GM19023 (cell line): ENCODE measurements at regions not wholly inside any gene's neighbourhood (a gene's known extent, or its start where the extent isn't known, plus 50 kb on each side); places are given as distances from the start of the nearest gene placed in this dataset.
"Not testable (repeated sequence)": the region's sequence is repeated elsewhere in the genome, so short reads cannot be mapped to it uniquely, and the experiment has no call there.

Experiments
- ATAC-seq: cut with Tn5 transposase; IDR thresholded peaks from one replicate; pipeline ENCODE4 v1.9.1; 2021; ENCODE audit warnings: mild to moderate bottlenecking, moderate library complexity; ENCODE audit not compliant: unreplicated experiment

DNA sequence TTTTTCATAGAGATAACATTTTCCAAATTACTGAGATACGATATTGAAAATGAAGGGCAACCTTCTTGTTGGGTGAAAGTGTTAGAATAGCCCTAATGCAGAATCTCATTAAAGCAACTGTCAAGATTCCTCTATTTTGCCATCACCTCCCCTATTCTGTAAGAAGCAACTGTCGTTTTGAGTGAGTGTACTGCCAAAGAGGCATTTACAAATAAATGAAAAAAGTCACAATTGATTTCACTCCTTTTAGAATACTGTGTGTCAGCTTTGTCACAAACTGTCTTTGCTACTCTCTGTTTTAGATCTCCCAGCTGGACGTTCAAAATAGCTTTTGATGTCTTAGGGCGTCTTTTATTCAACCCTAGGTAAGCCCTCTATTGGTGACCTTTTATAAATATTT lies 322.8 kb upstream of the NAALADL2 start:
- no peak for ATAC-seq

DNA sequence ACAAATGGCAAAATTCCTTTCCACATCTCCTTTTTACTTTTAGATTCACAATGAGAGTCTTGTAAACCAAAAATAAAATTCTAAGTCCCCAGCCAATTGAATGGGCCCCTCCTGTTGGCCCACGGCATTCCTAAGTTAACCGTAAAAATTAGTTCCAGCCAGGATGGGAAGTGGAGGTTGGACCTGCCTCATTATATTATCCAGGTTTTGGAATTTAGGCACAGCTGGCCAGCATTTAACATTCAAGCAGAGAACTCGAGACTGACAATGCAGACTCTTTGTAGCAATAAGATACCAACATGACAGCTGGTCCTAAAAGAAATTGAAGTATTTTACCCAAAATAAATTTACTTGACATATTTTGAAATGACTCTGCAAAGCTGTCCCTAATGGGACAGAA lies 321.0 kb upstream of the NAALADL2 start:
- no peak for ATAC-seq

DNA sequence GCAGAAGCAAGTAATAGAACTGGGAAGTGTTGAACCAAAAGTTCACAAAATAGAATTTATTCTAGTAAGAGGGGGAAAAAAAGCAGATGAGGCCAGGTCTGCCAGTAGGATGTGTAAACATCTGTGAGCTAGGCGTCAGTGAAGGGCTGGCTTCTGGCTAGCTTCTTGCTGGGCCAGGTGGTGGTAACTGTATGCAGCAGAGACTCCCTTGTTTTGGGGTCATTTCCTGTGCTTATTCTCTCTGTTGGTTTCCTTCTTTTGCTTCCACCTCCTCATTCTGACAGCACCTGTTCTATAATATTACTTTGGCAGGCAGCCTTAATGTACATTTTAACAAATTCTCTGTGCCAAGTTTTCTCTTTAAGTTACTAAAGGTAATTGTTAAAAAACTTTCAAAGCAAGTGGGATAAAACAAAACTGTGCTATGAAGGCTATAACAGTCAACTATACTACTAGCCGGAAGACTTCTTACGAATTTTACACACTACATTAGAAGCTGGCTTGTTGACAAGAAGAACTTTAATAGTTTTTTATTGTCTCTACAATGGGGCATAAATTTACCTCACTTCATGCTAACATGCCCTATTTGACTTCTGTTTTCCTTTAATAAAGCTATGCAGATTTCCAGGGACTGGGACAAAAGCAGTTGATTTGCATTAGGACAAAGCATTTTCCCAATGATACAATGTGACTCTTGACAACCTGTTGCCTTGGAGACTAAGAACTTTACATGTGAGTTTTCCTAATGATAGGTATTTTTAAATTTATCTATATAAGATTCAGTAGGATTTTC lies 318.8 kb upstream of the NAALADL2 start:
- no peak for ATAC-seq

DNA sequence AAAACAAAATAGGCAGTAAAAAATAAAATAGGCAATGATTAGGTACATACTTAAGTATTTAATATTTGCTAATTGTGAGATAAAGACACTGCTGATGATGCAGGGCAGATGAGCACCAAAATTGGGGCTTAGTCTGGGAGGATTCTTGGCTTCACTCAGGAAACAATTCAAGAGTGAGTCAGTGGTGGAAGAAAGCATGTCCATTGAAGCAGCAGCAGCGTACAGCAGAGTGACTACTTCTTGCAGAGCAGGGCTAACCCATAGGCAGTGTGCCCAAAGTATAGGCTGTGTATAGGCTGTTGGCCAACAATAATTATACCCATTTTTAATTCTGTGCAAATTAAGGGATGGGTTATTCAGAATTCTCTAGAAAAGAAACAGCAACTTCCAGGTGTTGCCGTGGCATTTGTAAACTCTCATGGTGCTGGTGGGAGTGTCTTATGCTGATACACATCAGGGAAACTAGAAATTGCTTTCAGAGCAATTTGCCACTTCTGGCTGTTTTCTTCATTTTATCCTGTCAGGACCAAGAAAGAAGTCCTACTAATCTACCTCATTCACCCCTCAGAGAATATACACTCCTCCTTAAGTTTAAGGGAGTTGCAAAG lies 317.3 kb upstream of the NAALADL2 start:
- no peak for ATAC-seq

DNA sequence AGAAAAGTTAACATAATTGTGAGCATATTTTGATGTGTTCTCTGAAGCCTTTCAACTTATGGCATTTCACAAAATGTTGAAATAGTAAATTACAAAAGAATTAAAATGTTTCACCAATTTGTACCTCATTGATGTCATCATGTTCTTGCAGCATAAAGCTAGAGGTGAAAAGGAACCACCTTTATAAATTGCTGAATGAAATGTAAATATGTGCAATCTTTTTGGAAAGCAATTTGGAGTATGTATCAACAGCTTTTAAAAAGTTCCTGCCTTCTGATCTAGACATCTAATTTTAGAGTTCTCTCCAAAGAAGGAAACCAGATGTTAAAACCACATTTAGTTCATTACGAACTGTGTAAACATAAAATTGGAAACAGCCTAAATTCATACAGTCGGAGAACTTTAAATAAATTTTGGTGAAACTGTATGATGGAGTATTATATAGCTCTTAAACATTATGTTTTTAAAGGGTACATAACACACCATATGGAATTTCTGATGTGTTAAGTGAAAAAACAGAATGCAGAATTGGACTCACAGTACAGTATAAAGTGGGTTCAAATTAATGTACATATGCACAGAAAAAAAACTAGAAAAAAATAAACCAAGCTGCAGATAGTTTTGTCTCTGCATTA lies 311.2 kb upstream of the NAALADL2 start:
- no peak for ATAC-seq

DNA sequence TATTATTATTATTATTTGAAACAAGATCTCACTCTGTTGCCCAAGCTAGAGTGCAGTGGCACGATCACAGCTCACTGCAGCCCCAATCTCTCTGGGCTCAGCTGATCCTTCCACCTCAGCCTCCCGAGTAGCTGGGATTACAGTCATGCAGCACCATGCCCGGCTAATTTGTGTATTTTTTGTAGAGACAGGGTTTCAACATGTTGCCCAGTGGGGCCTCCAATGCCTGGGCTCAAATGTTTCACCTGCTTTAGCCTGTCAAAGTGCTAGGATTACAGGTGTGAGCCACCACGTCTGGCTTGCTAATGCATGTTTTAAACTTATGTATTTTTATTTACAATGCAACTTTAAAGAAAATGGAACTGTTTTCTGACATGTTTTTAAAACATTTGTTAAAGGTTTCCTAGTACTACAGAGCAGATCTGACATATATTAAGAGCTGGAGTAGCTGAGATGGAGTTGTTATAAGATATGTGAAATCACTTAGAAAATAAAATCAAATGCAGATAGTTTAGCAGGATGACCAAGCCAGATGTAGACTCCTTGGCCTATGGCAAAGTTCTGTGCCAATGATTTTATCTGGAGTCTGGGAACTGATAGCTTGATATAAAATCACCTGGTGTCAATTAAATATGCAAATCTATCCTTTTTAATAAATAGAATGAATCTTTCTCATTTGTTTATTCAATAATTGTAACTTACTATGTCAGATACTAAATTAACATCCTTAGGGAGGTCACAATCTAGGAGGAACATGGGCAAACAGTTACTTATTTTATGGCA lies 310.1 kb upstream of the NAALADL2 start:
- ATAC-seq = no peak

DNA sequence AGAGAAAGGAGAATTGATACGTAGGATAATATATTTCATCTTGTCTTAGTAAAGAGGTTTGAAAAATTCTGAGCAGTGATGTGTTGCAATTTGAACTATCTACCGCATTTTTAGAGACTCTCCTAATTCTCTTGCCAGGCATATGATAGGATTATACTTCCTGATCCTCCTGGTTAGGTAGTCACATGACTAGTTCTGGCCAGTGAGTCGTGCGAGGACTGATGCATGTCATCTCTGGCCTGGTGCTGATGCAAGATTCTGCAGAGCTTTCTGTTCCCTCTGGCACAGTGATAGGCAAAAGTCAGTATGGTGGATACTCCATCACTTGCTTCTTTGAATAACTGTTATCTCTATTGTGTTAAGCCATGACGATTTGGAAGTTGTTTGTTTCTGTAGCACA lies 277.6 kb upstream of the NAALADL2 start:
- ATAC-seq = no peak

DNA sequence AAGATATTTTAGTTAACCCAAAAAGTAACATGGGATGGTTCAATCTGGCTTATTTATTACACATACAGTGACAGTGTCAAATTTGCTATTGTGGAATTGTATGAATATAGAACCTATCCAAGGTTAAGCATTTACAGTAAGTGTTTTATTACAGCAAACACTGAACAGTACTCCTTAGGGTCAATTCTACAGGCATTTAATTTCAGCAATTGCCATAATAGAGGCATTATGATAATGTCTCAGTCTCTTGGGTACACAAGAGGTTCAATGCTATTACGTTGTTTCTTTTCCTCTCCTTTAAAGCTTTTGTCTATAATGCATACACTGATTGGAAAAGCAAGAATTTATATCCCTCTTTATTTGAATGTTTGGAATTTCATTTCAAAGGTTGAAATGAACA lies 275.7 kb upstream of the NAALADL2 start:
- no peak for ATAC-seq

DNA sequence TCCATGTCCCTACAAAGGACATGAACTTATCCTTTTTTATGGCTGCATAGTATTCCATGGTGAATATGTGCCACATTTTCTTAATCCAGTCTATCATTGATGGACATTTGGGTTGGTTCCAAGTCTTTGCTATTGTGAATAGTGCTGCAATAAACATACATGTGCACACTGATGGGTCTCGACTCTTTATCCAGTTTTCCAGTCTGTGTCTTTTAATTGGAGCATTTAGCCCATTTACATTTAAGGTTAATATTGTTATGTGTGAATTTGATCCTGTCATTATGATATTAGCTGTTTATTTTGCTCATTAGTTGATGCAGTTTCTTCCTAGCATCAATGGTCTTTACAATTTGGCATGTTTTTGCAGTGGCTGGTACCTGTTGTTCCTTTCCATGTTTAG lies 272.0 kb upstream of the NAALADL2 start:
- ATAC-seq = not testable (repeated sequence)

DNA sequence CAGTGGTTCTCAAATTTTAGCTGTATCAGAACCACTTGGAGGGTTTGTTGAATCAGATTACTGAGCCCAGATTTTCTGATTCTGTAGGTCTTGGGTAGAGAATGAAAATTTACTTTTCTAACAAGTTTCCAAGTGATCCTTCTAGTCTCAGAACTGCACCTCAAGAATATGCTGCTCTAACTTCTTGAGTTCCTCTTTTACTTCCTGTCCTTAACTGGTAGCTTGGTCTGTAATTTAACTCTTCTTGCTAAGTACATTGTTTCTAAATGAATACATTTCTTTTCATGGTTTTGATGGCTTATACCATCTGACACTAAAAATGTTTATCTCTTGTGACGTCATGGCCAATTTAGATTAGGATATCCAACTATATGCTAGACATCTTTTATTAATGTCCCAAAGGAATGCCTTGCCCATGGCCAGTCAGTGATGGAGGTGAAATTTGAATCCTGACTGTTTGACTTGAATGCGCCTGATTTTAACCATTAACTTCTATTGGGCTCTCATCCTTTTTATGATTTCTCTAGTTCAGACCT lies 262.6 kb upstream of the NAALADL2 start:
- no peak for ATAC-seq

DNA sequence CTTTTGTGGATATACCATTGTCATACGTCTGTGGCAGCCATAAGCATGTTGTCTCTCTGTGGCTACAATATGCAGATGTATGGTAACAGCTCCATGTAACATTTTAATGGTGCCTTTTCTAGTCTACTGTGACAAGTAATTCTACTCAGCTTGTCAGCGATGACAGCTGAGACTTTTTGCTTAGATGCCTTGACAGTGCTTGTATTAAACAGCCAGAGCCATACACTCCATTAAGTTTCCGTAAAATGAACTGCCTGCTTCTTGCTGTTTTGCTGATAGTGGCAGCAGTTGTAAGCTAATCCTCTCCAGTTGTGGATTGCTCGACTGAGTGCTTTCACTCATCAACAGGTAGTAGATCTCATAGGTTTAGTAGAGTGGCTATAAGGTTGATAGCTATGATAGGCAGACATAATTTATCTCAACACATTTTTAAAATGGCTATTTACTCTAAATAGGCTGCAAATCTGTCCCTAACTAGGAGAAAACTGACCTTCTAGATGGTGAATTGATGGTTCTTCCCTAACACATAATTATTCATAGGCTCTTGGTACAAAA lies 260.2 kb upstream of the NAALADL2 start:
- ATAC-seq = no peak

DNA sequence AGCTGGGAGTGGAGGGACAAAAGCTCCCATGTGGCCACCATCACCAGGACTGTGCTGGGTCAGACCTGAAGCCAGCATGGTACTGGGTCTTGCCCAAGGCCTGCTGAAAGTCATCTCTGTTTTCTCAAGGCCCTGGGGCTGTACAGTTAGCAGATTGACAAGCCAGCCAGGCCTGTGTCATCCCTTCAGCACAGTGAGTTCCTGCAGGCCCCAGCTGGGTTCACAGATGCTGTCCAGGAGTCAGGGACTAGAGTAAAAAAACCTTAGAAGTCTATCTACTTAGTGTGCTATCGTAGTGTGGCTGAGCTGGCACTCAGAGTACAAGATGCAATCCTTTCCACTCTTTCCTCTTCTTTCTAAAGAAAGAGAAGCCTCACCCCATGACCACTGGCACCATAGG lies 246.0 kb upstream of the NAALADL2 start:
- ATAC-seq = no peak

DNA sequence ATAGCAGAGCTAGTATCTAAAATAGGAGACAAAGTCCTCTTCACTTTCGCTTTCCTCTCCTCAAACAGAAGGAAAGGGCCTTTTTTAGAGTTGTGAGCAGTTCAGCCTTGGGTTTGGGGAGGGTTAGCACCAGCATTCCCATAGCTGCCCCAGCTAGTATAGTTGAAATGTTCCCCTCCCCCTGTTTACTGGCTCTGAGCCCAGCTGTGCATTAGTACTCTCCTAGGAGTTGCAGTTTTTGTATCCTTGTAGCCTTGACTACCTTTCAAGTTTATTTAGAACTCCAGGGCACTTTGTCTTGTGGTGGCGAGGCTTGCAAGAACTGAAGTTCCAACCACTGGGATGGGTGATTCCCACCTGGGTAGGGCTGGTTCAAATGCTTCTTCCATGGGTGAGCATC lies 245.1 kb upstream of the NAALADL2 start:
- ATAC-seq = no peak

DNA sequence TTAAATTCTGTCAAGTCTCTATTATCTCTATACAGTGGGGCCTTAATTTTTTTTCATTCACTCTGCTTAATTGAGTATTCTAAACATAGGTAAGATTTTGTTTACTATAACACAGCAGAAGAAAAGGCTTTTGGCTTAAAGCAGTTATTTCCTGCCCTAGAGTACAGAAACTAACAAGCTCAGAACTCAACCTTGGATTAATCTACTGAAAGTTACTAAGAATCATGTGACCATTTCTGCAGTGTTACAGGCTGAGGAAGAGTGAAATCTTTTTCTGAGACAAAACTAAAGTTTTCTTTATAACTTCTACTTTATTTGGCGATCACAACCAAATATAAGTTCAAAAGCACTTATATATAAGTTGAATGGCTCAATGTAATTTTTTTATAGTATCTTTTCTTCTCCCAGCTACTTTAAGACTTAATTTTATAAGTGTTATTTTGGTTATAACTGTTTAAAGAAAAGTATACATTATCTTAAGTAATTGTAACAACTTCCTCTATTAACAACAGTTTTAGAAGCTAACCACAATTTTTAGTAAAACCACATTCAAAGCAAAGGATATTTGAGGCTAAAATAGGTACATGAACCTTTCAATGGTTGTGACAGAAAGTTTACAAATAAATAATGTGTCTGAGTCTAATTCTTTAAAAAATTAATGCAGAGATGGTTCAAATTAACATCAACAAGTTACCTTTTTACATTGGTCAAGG lies 240.6 kb upstream of the NAALADL2 start:
- ATAC-seq = no peak

DNA sequence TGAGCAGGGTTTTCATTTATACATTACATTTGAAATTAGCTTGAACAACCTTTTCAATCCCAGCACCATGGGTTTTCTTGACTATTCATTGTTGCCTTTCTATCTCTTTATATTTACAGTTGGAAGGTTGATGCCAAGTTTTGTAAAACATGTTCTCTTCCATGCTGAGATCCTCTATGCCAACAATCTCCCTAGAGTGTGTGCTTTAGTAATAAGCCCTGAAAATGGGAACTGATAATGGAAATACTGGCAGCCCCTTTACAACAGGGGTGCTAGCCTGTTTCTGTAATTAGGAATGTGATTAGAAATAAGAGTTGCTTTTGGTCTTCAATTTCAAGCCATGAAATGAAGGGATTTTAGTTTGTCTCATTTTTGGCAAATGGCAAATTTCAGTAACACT lies 239.9 kb upstream of the NAALADL2 start:
- no peak for ATAC-seq

DNA sequence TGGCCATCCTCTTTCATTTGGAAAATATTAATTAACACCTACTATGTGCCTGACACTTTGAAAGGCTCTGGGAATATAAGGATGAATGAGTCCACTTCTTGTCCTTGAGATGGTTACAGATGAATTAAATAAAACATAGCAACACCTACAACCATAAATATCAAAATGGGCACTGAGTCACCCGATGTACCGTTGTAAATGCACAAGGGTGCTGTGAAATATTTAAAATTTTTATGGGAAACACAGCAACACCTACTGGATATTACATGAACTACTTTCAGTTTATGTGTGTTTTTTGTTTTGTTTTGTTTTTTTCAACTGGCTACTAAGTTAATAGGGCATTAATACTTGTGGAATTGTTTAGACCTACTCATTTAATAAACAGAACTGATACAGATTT lies 239.0 kb upstream of the NAALADL2 start:
- ATAC-seq = no peak

DNA sequence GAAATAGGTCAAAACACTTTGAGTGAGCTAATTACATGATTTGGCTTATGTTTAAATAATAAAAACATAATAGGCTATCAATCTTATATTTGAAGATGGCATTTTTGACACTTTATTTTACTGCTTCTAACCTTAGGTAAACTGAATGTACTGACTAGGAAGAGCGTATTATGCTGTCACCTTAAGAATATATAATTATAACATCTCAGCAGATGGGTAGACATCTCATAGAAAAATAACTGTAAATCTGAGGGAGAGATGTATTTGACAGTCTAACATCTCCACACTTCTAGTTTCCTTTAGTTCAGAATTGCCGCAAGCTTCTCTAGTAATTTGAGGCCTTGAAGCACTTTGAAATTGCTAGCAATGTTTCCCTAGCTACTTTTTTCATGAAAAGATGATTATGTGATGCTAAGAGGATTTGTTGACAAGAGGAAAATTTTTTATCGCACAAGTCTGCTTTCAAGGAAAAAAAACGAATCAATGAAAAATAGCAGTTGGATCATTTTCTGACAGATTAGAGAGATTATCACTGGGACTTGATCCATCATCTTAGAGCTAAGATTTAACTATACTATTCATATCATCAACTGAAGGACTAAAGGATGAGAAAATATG lies 238.2 kb upstream of the NAALADL2 start:
- ATAC-seq = no peak

DNA sequence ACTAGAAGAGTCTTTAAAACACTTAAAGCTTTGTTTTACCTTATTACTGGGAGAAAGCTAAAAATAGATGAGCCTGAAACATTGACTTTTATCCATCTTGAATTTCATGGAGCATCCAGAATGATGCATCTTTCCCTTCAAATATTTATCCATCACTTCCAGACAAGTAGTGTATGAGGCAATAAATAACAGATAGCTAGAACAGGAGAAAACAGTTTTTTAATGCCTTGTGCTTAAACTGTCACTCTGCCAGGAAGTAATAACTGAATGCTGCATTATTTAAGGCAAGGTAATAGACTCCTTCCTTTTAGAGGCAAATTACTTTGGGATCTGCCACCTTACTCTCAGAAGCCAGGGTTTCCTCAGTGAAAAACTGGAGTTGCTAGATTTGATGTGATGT lies 225.8 kb upstream of the NAALADL2 start:
- ATAC-seq = no peak

DNA sequence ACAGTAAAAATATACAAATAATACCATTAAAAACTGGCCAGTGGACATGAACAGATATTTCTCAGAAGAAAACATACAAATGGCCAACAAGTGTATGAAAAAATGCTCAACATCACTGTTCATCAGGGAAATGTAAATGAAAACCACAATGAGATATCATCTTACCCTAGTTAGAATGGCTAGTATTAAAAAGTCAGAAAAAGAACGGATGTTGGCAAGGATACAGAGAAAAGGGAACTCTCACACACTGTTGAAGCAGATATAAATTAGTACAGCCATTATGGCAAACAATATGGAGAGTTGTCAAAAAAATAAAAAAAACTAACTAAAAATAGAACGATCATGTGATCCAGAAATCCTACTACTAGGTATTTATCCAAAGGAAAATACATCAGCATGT lies 222.7 kb upstream of the NAALADL2 start:
- ATAC-seq = no peak

DNA sequence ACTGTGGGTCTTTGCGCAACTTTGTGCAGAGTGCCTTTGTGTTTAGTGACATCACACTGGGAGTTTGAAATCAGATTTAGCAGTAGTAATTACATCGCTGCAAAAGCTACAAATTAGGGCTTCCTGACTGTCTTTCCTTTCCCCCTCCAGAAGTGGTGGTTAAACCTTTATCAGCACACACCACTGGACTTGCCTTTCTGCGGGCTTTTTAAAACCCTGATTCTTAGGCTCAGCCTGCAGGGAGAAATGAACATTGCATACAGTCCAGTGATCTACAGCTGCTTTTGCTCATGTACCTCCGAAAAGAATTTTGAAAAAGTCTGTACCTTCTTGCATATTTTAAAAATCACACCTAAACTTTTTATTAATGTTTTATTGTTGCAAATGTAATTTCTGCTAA lies 219.7 kb upstream of the NAALADL2 start:
- no peak for ATAC-seq
